Heart left ventricle (tissue), 16 donors: ENCODE measurements at regions not wholly inside any gene's neighbourhood (a gene's known extent, or its start where the extent isn't known, plus 50 kb on each side); places are given as distances from the start of the nearest gene placed in this dataset.

ENCODE experiments used
- ATAC-seq, 4 donors: fragments of 200-7000 bp; cut with Tn5 transposase; one replicate each; pipeline ENCODE4 v1.9.1; 2020 to 2022; ENCODE audit warnings: moderate library complexity in 4 of 4, mild to moderate bottlenecking in 3 of 4, moderate number of reproducible peaks in 1 of 4
- DNase-seq, 5 donors: peaks; one replicate each; pipeline ENCODE4 v3.0.0-alpha.2; 2020
- H3K27ac ChIP-seq, 12 donors: fragments of 200-600 bp; sonication (generic) in 4 of 12; one replicate each; pipeline versions ENCODE4 v1.5.0 to v1.8.0; 2016 to 2022; ENCODE audit warnings: mild to moderate bottlenecking in 2 of 12
- H3K27me3 ChIP-seq, 9 donors: fragments of 200-600 bp; sonication (generic) in 2 of 9; one replicate each; pipeline versions ENCODE4 v1.5.1 to v1.8.0; 2016 to 2022; ENCODE audit warnings: mild to moderate bottlenecking in 3 of 9
- H3K36me3 ChIP-seq, 9 donors: fragments of 200-600 bp; sonication (generic) in 2 of 9; one replicate each; pipeline versions ENCODE4 v1.5.0 to v1.8.0; 2018 to 2022; ENCODE audit warnings: mild to moderate bottlenecking in 2 of 9
- H3K4me1 ChIP-seq, 12 donors: fragments of 200-600 bp; sonication (generic) in 4 of 12; one replicate each; pipeline versions ENCODE4 v1.5.0 to v1.8.0; 2016 to 2022; ENCODE audit warnings: mild to moderate bottlenecking in 3 of 12
- H3K4me3 ChIP-seq, 12 donors: fragments of 200-600 bp; sonication (generic) in 4 of 12; one replicate each; pipeline versions ENCODE4 v1.5.0 to v1.8.0; 2017 to 2022; ENCODE audit warnings: mild to moderate bottlenecking in 9 of 12, moderate library complexity in 4 of 12
- H3K9me3 ChIP-seq, 12 donors: fragments of 200-600 bp; sonication (generic) in 4 of 12; one replicate each; pipeline versions ENCODE4 v1.5.0 to v1.8.0; 2016 to 2022; ENCODE audit warnings: mild to moderate bottlenecking in 1 of 12
- CTCF ChIP-seq, 12 donors: fragments of 200-600 bp; sonication (generic) in 4 of 12; IDR thresholded peaks; one replicate each; pipeline versions ENCODE4 v1.5.0 to v1.8.0; 2018 to 2022; ENCODE audit warnings: antibody characterized with exemption in 12 of 12, mild to moderate bottlenecking in 5 of 12
- POLR2A ChIP-seq, 2 donors: fragments of 450-650 bp; IDR thresholded peaks; one replicate each; pipeline ENCODE4 v1.6.1; 2017; ENCODE audit warnings: antibody characterized with exemption in 2 of 2, mild to moderate bottlenecking in 2 of 2, moderate library complexity in 2 of 2
- WGBS, 4 donors: extraction: QIAGEN DNeasy Blood & Tissue Kit in 2 of 4; methylation state at CpG; one replicate each; pipeline versions ENCODE4 v1.1.5 to v1.1.7; 2013 to 2018; 5-methylcytosine and 5-hydroxymethylcytosine counted together
- intact Hi-C, 10 donors: fragments of 100-400 bp; cut with DNase I; formaldehyde crosslinking; loops; one replicate each; pipeline versions ENCODE4 v1.11.1 to v1.14.2; 2022
- donor health status: ischemic (EF 13 %, LVEDD 7.1; RV severe dilation, severe dysfunction).
- donor health status: healthy with polysubstance abuse.
- donor health status: DM: no; HTN: yes; CAD: no.
- donor health status: DM: no; HTN: no; CAD: no.
- donor health status: ischemic (EF 25% LVEDD 6.9; RV normal size, moderate dysfunction).
- donor health status: ischemic (EF 25% LVEDD 5.7; RV mildly dilated, moderate dysfunction).
- donor health status: healthy.
- donor health status: DM: yes; HTN: yes; CAD: no.
- donor health status: ischemic (EF 35%, LVEDD 5.7; RV mildly dilated, moderate dysfunction).
- donor health status: nonischemic (EF 11% LVEDD 7.7; RV severe dilation, severe dysfunction).
- donor health status: DM: yes; HTN: yes; CAD: no.
- donor health status: PGD.
- donor health status: ischemic (EF 29% LVEDD 5.4; RV normal size, mild dysfunction).
- donor health status: nonischemic (EF 23%, LVEDD 6.1; RV moderate dilation, normal function).

- Histone ChIP-seq H3K9me3 (peaks cover 0 to 4% (median 0%) of the 10 kb centered on the region in 12 donors), H3K4me1 (no peaks in the 10 kb centered on the region), H3K27me3 (no peaks in the 10 kb centered on the region), H3K4me3 (no peak overlapping the region), H3K27ac (no peak overlapping the region), H3K36me3 (no peaks in the 10 kb centered on the region)
- no peak for ATAC-seq
- WGBS, 4 donors, result 85 to 90% (median 88%) methylated on average over 10 of the region's 10 CpGs; no CpG with 5 or more reads in 1 of the 4 donors
- TF ChIP-seq CTCF (IDR thresholded peaks at IDR 0.05) (no peak), POLR2A (IDR thresholded peaks at IDR 0.05) (no peak)
- intact Hi-C loops, result no loop called here
- no peak for DNase-seq
Observed at GRCh38 chr2:52542297-52542696, 1225.3 kb upstream of the CHAC2 start.

- Histone ChIP-seq H3K4me3 (no peak overlapping the region), H3K9me3 (peaks cover 0 to 3% (median 0%) of the 10 kb centered on the region in 12 donors), H3K27me3 (no peaks in the 10 kb centered on the region), H3K4me1 (no peaks in the 10 kb centered on the region), H3K27ac (no peak overlapping the region), H3K36me3 (no peaks in the 10 kb centered on the region)
- ATAC-seq, result no peak
- intact Hi-C loops, result no loop called here
- TF ChIP-seq POLR2A (IDR thresholded peaks at IDR 0.05) (no peak), CTCF (IDR thresholded peaks at IDR 0.05) (no peak)
- WGBS, 4 donors, result 72 to 83% (median 77%) methylated on average over 6 of the region's 6 CpGs; no CpG with 5 or more reads in 1 of the 4 donors
- no peak for DNase-seq
Observed at GRCh38 chr2:52539026-52539970, 1228.3 kb upstream of the CHAC2 start.

GRCh38 chr2:52537588-52537987, 1230.0 kb upstream of the CHAC2 start:
- Histone ChIP-seq H3K27ac (no peak overlapping the region), H3K4me1 (no peaks in the 10 kb centered on the region), H3K36me3 (no peaks in the 10 kb centered on the region), H3K27me3 (no peaks in the 10 kb centered on the region), H3K9me3 (peaks cover 0 to 3% (median 0%) of the 10 kb centered on the region in 12 donors), H3K4me3 (no peak overlapping the region)
- WGBS, 4 donors, result 39 to 60% (median 45%) methylated on average over 1 of the region's 1 CpG; no CpG with 5 or more reads in 1 of the 4 donors
- TF ChIP-seq POLR2A (IDR thresholded peaks at IDR 0.05), result no peak
- no peak for TF ChIP-seq CTCF (IDR thresholded peaks at IDR 0.05)
- intact Hi-C loops, result no loop called here
- no peak for DNase-seq
- no peak for ATAC-seq

- Histone ChIP-seq H3K4me1 (no peaks in the 10 kb centered on the region), H3K9me3 (peaks cover 0 to 3% (median 0%) of the 10 kb centered on the region in 12 donors), H3K4me3 (no peak overlapping the region), H3K27ac (no peak overlapping the region), H3K36me3 (no peaks in the 10 kb centered on the region), H3K27me3 (no peaks in the 10 kb centered on the region)
- no peak for DNase-seq
- no peak for ATAC-seq
- intact Hi-C loops, result no loop called here
- TF ChIP-seq CTCF (IDR thresholded peaks at IDR 0.05), result no peak
- no peak for TF ChIP-seq POLR2A (IDR thresholded peaks at IDR 0.05)
- WGBS, 4 donors, result 74 to 90% (median 79%) methylated on average over 3 of the region's 3 CpGs; no CpG with 5 or more reads in 1 of the 4 donors
Observed at GRCh38 chr2:52536929-52537460, 1230.6 kb upstream of the CHAC2 start.
